UCSD-AML1 (cell line): ENCODE measurements at regions not wholly inside any gene's neighbourhood (a gene's known extent, or its start where the extent isn't known, plus 50 kb on each side); places are given as distances from the start of the nearest gene placed in this dataset.
A peak's percentile ranks its signal among the peaks of the same experiment; 100 is the strongest.

Experiments used
- DNase-seq: peaks from one replicate; lab custom pipeline; 2025; ENCODE audit not compliant: unreplicated experiment; lab: John Stamatoyannopoulos, UW

DNA sequence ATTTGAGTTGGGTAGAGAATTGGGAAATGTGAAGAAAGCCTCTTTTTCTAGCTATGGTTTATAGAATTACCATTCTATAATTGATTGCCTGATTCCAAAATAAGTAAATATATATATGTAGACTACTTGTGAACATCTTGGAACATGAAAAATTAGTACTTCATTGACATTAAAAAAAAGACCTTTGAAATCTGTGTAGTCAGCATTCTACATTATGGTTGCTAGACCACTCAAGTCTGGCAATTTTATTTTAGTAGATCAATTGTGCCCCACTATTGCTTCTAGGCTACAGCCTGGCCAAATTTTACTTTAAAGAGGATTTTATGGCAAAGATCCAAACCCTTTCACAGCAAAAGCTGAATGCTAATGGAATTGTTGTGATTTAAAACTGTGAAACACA is 279.8 kb downstream of the IKZF2 start:
- DNase-seq = no peak

DNA sequence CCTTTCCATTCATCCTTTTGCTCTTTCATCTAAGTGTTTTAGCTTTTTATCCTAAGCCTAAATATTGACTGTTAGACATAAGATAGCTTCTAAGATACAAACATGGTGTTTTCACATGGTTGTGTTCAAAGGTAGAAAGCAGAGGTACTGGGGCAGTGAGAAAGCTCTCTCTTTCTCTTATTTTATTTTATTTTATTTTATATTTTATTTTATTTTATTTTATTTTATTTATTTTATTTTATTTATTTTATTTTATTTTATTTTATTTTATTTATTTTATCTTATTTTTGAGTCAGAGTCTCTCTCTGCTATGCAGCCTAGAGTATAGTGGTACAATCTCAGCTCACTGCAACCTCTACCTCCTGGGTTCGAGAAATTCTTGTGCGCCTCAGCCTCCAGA is 287.2 kb downstream of the IKZF2 start:
- DNase-seq = no peak

DNA sequence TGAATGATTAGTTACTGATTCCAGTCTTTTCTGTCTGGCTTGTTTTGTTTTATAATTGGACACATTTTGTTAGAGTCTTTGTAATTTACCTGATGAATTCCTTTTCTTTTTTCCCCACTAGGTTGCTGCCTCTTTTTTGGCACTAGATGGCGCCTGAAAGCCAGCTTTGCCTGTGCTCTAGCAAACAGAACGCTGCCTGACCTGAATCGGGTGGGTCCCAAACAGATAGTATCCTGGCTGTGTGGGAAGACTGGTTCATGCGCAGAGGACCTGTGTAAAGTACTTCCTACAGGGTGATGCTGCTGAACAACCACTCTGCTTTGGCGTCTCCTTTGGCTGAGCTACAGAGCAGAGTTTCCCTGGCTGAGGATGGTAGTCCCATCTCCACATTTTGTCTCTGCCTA is 288.2 kb downstream of the IKZF2 start:
- DNase-seq = peak; percentile 36

DNA sequence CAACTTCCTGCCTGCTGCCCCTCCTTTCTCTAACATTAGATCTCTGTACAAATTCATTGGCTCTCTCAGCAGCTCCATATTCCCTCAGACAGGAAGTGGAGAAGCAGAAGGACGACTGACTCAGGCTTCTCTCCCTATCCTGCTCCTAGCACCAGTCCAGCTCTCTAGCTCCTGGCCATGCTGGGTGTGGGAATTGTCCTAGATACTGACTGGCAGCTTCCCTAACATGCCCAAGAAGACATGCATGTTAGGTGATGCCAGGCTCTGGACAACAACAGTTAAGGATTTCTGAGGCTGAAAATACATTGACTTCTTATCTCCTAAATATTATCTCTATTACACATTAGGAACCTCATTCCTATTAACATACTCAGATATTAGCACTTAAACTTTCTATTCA is 292.9 kb downstream of the IKZF2 start:
- DNase-seq = no peak

DNA sequence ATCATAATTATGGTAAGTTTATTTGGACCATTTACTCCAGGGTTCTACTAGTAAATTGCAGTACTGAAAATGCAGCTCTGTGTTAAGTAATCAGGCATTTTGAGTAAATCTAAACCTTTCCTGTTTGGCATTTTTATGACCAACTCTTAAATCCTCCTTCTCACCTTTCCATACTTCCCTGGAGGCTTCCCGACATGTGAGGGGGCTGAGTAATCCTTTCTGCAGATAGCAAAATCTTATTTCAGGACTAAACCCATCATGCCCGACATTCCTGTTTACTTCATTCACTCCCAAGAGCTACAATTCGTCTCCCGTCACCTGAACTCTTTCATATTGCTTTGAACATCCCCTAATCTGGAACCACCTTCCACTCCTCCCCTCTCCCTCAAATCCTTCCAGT is 296.6 kb downstream of the IKZF2 start:
- no peak for DNase-seq

DNA sequence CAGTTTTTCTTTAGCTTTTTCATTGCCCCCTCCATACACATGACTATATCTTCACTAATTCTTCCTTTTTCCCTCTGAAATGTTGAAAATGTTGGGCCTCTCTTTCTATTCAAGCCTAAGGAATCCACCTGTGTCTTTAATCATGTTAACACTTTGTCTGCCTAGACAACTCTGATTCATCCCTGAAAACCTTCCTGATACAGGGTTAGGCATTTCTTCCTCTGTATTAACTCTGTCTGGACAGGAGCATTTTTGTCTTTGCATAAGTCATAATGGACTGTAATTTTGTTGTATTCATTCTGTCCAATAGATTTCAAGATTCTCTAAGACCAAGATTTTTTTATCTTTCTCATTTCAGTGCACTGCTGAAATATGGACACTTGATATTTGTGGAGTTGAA is 297.3 kb downstream of the IKZF2 start:
- no peak for DNase-seq

DNA sequence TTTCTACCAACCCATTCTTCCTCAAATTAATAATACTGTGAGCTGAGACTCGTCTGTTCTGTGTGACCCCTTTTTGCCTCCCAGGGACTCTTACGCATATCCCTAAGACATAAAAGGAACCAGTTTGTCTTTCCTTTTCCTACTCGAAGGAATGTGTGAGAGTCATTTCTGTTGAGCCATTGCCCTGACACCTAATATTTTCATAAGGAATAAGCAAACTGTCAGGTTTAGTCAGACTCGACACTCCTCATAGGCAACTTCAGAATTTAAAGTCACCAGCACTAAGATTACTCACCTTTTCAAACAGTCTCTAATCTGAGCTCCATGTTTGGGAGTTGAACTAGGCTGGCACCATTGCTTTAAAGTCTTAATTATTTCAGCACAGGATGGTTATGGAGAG is 305.5 kb downstream of the IKZF2 start:
- no peak for DNase-seq

DNA sequence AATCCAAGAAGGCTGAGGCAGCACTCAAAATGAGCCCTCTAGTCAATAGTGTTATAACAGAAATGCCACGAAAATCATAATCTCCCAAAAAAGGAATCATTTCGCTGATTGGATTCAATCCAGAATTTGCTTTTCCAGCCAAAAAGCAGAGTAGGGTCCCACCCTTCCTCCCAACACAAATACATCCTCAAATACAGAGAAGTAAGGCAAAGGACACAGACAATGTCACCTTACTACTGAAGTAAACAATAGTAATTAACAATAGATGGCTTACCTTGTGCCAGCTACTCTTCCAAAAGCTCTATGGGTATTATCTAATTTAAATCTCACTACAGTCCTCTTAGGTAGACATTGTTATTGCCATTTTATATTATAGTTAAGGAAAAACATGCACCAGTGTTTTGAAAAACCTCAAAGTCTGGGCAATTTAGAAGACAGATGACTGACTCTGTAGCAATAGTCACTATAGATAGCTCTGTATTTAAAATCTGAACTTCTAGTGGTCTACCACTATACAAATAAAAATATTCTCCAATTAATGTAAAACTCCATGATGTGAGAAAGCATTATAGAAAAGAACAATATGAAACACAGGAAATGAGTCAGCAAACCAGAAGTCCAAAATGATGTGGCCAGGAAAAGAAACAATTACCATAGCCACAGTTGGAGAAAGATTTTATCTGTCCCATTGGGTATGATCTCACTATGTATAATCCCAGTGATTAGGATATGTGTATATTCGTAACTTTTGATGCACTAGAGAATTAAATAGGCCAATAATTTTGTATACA is 305.0 kb upstream of the ERBB4 start:
- DNase-seq = no peak

DNA sequence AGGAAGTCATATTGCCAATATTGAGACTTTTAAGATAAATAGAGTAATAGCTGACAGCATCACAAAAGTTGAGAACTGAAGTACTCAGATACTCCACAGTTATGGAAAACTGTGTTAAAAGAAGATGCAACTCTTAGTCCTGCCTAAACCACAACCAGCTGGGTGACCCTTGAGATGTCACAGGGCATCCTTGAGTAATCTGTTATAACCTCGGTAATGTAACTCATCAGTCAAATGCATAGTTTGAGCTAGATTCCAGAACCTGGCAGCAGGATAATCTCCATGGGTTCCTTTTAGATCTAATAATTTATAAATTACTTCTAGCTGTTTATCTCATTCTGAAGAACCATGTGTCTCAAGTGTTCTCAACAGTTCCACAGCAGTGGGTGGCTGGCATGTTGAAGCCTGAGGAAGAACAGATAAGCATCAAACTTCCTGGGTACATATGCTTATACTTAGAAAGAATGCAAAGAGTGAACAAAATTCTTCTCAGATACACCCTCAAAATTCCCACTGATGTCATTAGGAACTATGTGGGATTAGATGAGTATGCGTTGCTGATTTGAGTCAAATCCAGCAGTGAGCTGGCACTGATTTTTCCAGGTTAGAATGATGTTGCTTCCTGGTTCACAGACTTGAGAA is 304.1 kb upstream of the ERBB4 start:
- no peak for DNase-seq

DNA sequence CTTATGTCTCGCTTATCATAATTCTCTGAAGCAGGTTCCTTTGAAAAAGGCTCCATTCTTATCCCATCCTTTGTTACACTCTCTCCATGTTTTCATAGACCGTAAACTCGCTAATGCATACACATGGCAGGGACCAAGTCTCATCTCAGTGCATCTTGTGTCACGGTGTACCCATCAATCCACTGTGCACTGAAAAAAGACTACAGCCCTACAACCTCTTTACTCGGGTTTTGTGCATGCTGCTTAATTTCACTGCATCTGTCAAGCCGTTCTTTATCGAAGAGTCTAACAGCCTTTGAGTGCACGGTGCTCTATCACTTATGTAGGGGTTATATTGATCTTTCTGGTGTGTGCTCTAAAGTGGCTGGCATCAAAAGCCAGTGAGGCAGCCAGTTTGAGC is 302.9 kb upstream of the ERBB4 start:
- no peak for DNase-seq

DNA sequence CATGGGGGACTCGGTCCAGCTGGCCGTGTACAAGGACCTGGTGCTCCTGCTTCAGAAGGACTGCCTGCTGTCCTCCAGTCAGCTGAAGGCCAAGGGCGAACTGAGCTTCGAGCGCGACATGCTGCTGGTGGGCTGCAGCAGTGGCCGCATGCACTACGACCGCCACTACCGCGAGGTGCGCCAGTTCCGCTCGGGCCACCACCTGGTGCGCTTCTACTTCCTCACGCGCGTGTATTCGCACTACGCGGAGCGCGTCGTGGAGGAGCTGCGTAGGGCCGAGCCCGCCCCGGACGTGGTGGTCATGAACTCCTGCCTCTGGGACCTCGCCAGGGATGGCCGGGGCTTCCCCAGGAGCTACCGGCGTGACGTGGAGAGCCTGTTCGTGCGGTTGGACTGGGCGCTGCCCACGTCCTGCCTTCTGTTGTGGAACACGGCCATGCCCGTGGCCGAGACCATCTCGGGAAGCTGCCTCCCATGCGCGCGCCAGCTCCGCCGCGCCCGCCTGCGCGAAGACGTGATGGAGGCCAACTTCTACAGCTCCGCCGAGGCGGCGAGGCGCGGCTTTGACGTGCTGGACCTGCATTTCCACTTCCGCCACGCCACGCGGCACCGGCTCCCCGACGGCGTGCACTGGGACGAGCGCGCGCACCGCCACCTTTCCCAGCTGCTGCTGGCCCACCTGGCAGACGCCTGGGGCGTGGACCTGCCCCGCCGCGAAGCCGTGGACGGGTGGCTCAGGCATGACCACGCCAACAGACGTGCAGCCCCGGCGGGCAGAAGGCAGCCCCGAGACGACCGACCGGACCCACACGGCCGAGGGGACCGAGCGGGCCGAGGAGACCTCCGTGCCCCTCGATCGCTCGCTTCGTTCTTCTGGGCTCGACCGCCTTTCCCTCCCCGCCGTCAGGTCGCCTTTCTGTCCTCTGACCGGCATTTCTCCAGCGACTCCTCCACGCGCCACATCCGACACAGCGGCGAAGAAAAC is 293.9 kb upstream of the ERBB4 start:
- DNase-seq = no peak

DNA sequence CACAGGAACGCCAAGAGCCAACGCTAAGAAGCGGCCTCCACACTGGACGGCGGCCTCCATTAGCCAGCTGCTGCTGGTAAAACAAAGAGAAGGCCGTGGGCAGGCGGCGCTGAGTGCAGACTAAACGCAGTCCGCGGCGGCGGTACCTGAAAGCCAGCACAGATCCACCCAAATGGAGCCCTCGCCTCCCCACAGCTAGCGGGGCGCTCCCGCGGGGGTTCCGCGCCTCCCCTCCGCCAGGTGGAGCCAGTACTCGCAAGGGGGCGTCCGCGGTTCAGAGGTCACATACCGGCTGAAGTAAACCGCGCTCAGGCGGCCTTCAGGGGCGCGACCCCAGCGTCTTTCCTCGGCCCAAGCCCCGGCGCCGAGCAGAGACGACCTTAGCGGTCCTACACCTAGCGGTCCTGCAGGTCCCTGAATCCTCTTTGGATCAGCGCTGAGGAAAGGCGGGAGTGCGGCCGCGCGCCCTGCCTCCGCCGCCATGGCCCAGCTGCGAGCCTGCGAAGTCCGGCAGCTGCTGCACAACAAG is 293.1 kb upstream of the ERBB4 start:
- DNase-seq = no peak

DNA sequence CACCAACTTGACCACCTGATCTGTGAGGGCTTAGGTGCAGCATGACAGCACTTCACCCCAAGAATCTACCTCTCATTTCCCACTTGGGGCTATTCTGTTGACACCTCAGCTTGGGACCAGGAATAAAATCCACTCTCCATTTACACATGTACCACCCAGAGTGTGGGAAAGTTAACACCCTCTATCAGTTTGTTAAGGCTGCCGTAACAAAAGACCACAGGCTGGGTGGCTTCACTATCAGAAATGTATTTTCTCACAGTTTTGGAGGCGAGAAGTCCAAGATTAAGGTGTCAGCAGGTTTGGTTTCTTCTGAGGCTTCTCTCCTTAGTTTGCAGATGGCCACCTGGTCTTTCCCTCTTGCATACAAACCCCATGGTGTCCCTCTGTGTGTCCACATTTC is 277.7 kb upstream of the ERBB4 start:
- no peak for DNase-seq

DNA sequence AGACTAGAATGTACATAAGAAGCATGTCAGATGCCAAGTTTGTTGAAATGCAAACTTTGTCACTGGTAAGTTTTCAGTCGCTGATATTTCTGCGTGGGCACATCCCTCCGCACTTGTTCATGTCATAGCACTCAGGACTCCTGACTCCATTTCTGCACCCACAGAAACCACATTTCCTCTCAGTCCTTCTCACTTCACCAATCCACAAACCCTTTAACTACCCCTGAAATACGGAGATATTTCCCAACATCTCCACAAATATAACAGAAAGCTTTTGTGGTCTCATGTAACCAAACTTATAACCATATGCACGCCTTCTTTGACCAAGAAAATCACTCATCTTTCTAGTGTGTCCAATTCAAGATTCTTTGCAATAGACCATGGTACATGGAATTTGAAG is 276.9 kb upstream of the ERBB4 start:
- DNase-seq = peak; percentile 7

DNA sequence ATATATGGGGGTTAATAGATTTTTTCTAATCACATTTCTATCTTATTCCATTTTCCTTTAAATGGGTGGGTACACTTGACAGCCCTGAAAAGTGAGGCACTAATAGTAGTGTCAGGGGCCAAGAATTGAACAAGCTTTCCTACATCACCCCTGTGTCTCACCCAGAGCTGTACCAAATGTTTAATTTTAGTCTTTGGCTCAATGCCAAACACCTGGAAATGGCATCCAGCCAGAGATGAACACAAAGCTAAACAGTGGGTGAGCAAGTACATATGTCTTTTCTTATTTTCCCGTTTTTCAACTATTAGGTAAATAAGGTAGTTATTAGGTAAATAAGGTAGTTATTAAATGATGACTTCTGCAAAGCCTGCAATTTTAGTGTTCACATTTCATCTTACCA is 276.3 kb upstream of the ERBB4 start:
- DNase-seq = no peak

DNA sequence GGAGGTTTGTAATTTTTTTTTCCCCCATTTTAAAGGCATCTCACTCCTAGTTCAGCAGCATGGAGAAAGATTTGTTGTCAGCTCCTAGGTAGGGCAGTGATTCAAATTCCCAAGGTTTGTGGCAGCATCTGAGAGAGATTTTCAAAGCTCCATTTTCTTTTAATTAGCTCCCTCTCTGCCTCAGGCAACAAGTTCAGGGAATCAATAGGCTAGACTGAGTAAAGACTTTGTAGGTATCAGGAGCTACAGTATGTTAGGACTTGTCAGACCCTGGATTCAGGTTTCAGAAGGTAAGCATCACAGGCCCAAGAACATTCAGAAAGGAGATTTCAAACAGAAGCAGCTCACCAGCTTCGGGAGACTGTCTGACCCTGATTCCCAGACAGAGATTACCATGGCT is 273.3 kb upstream of the ERBB4 start:
- no peak for DNase-seq

DNA sequence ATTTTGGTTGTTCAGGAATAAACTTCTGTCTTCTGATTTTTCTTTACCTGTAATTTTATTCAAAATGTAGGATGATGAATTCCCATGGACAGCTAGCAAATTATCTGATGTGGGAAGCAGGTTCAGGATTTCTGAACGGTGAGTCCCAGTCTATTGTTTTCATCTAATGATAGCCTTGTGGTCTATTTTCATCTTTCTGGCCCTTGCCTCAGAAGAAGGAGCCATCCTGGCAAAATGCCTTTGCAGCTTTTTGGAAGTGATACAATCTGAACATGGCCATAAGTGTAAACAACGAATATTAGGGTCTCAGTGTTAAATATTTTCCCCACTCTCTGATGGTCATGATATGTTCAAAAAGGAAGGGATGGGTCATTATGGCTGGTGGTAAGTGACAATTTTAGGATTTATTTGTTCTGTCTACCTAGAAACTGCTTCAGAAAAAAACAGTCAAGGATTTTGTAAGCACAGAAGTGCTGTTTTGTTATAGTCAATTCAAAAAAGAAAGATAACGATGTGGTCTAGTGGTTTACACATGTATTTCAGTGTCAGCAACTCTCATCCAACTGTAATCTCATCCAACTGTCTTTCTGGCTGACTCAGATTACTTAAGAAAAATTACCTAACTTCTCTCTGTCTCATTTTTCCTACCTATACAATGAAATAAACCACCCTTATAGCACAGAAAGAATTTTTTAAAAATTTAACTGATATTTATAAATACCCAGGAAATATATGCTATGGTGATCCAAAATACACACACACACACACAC is 272.6 kb upstream of the ERBB4 start:
- no peak for DNase-seq

DNA sequence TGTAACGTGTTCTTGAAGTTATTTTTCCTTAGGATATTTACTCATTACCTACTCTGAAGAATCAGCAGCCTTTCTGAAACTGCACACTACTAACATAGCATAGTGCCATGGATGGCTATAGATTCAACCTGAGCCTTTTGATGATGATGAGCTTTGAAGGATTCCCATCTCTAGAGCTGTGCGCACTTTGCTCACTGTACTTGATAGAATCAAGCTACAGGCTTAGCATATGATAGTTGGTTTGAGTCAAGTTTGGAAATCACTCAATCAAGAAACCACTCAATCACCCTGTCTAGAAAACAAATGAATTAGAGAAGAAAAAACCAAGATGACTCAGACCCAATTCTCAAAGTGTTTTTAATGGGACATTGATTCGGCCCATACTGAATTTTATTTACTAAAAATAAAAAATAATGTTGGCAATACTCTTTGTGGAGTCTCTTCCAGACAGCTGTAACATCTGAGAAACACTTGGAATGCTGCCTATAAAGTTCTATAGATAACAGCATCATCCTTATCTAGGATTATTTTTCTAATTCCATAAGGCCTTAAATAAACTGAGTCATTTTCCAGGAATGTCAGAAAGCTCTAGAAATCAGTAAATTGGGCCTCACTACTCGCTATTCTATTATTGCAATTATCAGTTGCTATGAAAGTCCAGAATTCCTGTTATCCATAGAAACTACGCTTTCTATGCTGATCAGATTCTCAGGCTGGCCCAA is 259.0 kb upstream of the ERBB4 start:
- no peak for DNase-seq

DNA sequence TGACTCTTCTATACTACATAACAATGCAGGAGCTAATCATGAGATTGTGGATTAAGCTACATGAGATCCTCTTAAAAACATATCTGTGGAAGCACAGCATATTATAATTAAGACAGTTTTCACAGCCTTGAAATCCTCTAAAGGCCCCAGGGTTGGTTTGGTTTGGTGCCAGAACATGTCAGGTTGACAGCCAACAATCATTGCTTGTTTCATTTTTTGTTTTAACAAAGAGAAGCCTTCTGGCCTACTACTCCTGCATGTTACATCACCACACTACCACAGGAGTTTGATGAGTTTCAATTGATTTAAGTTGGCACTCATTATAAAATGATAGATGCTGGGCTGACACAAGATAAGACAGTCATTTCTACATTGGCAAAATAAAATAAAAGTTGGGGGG is 255.9 kb upstream of the ERBB4 start:
- DNase-seq = no peak

DNA sequence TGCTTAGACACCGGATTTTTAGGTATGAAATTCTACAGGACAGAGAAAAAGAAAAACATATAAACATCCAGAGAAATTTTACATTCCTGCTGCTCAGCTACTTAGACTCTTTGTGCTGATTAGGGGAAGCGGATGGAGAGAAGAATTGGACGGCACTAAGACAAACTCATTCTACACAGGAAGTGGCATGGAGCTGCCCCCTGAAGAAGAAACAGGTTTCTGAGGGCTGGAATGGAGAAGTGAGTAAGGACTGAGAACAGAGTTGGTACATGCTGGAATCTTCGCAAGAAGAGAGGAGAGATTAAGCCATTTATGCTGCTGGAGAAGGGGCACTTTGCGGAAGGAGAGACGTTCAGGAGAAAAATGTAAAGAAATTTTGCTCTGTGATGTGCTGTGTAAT is 253.0 kb upstream of the ERBB4 start:
- no peak for DNase-seq
